ENCODE measurements at regions not wholly inside any gene's neighbourhood (a gene's known extent, or its start where the extent isn't known, plus 50 kb on each side); places are given as distances from the start of the nearest gene placed in this dataset.

- Histone ChIP-seq H3K36me3 (no peaks in the 10 kb centered on the region), H3K4me3 (no peak overlapping the region), H3K27ac (no peak overlapping the region), H3K27me3 (no peaks in the 10 kb centered on the region), H3K4me1 (no peaks in the 10 kb centered on the region), H3K9me3 (peaks cover 0 to 19% (median 0%) of the 10 kb centered on the region in 11 donors)
- no peak for TF ChIP-seq CTCF (IDR thresholded peaks at IDR 0.05)
- 70 to 90% methylated on average over 1 of the region's 1 CpG for WGBS, 2 donors
- intact Hi-C loops (cut with DNase I): no loop called here
- DNase-seq (no peak), ATAC-seq (no peak)
Measured at GRCh38 chr2:208549546-208550158, 143.1 kb downstream of the PTH2R start.

- Histone ChIP-seq H3K36me3 (no peaks in the 10 kb centered on the region), H3K4me1 (no peaks in the 10 kb centered on the region), H3K27me3 (no peaks in the 10 kb centered on the region), H3K4me3 (no peak overlapping the region), H3K9me3 (peaks cover 0 to 19% (median 0%) of the 10 kb centered on the region in 11 donors), H3K27ac (no peak overlapping the region)
- intact Hi-C loops (cut with DNase I): no loop called here
- TF ChIP-seq CTCF (IDR thresholded peaks at IDR 0.05): no peak
- ATAC-seq (no peak), DNase-seq (no peak)
- WGBS, 2 donors: 20 to 31% methylated on average over 1 of the region's 1 CpG
Measured at GRCh38 chr2:208552943-208553342, 146.4 kb downstream of the PTH2R start.

GRCh38 chr2:208556983-208557484 is 150.4 kb downstream of the PTH2R start:
- no peaks in the 10 kb centered on the region for H3K27me3 ChIP-seq
- H3K9me3 ChIP-seq: peaks cover 0 to 21% (median 0%) of the 10 kb centered on the region in 11 donors
- TF ChIP-seq CTCF (IDR thresholded peaks at IDR 0.05): no peak
- H3K4me1 ChIP-seq: no peaks in the 10 kb centered on the region
- no peak for ATAC-seq
- H3K27ac ChIP-seq: no peak overlapping the region
- intact Hi-C loops (cut with DNase I): no loop called here
- WGBS, 2 donors: 42 to 43% methylated on average over 3 of the region's 3 CpGs
- H3K4me3 ChIP-seq: no peak overlapping the region
- DNase-seq: no peak
- H3K36me3 ChIP-seq: no peaks in the 10 kb centered on the region

GRCh38 chr2:208565690-208566416 is 159.3 kb downstream of the PTH2R start:
- H3K27ac ChIP-seq: no peak overlapping the region
- 92% methylated on average over 8 of the region's 8 CpGs for WGBS, 2 donors
- peaks cover 0 to 7% (median 0%) of the 10 kb centered on the region in 7 donors for H3K27me3 ChIP-seq
- no peak overlapping the region for H3K4me3 ChIP-seq
- ATAC-seq (no peak), DNase-seq (no peak)
- no peak for TF ChIP-seq CTCF (IDR thresholded peaks at IDR 0.05)
- peaks cover 0 to 18% (median 0%) of the 10 kb centered on the region in 11 donors for H3K9me3 ChIP-seq
- intact Hi-C loops (cut with DNase I): no loop called here
- H3K4me1 ChIP-seq: no peaks in the 10 kb centered on the region
- H3K36me3 ChIP-seq: no peaks in the 10 kb centered on the region

Data from heart right ventricle (tissue), 16 donors.